Ureter (tissue), 1 donor: ENCODE measurements at regions not wholly inside any gene's neighbourhood (a gene's known extent, or its start where the extent isn't known, plus 50 kb on each side); places are given as distances from the start of the nearest gene placed in this dataset.
"Not testable (repeated sequence)": the region's sequence is repeated elsewhere in the genome, so short reads cannot be mapped to it uniquely, and the experiment has no call there.

Source experiments
- DNase-seq: peaks from one replicate; pipeline ENCODE4 v3.0.0-alpha.2; 2020; ENCODE audit warnings: low spot score
- donor health status: DM: yes; HTN: yes; CAD: no.

DNA sequence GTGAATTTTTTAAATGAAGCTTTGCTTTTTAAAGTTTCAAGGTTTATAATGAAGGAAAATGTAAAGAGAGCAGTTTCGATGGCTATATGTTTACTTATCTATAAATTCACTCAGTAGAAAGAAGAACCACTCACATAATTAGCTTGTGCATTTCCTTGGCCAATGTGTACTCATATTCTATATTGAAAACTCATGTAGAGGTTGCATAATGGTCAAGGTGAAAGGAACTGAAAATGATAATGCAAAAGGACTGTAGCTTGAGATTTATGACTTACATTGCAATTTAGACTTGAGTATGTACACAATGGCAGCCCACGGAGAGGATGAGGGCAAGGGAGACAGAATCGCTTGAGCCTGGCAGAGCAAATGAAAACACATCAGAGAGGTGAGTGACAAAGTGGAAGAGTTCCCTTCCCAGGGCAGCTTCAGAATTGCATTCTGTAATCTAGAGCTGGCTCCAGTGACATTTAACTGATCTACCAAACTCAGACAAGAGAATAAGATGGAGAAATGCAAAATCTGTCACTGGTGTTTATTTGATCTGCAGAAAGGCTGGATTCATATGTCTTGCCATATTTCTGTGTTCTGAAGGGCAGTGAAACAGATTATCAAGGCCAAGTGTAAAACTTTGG, 191.8 kb downstream of the TMEM200A start:
- no peak for DNase-seq

DNA sequence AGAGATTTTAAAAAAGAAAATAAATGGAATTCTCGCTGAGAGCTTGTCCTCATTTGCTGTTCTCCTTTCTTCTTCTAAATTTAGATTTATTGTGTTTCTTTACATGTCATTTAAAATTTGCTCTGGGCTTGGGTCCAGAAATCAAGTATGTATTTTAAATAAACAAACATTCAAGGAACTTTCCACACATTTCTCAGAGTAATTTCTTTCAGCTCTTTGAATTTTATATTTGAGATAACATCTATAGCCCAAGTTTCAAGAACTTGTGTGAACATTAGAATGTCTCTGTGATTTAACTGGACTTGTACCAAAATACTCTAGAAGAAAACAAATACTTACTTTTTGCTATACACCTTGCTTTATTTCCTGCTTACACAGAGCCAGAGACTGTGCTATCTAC, 192.3 kb downstream of the TMEM200A start:
- DNase-seq = no peak

DNA sequence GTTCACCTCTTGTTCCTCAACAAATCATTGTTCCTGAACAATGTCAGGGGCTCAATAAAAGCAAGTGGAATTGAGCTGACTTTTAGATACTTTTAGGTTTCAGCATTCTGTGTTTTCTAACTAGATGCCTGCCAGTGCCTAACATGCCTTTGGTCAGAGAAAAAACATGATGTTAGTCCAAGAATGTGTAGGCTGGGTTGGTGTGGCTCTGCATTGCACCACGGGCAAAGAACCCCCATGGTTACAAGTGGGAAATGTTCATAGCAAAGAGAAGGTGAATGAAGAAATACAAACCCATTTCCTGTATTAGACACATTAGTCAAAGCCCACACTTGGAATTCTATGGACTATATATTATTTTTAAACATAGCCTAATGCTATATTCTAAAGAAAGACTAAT, 193.3 kb downstream of the TMEM200A start:
- DNase-seq = no peak

DNA sequence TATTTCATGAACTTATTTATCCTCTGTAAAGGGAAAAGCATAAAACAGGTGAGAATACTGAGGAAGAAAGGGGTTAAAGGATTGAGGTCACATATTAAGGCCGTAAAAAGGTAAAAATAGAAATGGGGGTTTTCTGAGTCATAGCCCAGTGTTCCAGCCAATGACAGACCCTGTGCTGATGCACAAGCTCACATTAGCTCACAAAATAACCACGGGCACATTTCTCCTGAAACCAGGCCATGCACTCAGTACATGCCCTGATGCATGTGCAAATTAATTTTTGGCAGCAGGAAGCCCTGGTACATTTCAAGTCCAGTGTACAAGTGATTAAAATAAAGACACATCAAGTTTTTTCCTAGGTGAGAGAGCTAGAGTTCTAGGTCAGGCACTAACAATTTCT, 194.4 kb downstream of the TMEM200A start:
- no peak for DNase-seq

DNA sequence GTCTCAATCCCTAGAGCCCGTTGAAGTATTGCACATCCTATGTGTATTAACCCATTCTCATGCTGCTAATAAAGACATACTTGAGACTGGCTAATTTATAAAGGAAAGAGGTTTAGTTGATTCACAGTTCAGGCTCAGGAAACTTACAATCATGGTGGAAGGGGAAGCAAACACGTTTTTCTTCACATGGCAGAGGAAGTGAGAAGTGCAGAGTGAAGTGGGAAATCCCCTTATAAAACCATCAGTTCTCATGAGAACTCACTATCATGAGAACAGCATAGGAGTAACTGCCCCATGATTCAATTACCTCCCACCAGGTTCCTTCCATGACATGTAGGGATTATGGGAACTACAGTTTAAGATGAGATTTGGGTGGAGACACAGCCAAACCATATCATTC, 195.3 kb downstream of the TMEM200A start:
- DNase-seq = not testable (repeated sequence)

DNA sequence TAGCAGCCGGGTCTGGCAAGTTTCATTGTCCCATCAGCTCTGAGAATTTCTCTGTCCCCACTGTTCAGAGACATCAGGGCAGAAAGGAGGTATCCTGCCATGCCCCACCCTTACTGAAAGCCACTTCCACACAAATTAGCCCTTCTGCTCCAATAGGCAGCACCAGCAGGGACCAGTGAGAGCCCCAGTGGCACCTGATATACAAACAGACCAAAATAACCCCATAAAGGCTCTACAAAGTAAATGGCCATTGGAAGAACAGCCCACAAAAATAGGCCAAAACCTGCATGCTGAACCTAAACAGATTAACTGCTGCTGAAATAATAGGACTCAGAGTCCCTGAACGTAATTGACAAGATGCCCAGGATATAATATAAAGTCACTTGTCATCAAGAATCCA, 199.9 kb downstream of the TMEM200A start:
- no peak for DNase-seq

DNA sequence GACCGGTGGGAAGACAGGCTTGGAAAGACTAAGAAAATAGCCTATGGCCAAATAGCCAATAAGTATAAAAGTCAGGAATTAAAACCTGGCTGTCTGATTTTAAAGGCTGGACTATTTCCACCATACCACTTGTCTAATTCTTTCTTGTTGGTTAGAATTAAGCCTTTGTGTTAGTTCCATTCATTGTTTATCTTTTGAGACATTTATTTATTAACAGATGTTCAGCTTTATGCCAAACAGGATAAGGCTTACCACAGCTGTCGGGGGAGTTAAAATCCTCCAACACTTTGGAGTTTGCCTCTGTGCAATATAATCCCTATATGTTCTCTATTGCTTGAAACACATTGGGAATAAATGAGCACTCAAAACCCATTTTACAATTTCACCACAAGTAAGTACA, 208.3 kb downstream of the TMEM200A start:
- DNase-seq = no peak

DNA sequence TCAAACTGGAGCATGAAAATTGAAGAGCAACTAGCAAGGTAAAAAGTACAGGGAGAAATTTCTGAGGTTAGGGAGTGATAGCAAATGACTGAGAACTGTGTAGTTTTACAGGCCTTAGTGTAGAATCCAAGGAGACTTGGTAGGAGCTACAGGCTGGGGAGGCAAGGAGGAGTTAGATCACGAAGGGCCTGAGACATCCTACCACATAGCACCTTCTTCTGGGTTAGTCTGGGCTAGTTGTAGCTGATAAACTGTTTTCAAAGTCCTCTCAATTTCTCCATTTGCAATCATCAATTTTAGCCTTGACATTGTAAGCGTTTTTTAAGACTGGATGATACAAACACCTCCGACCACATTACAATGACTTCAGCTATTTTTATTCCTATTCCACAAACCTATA, 209.7 kb downstream of the TMEM200A start:
- no peak for DNase-seq

DNA sequence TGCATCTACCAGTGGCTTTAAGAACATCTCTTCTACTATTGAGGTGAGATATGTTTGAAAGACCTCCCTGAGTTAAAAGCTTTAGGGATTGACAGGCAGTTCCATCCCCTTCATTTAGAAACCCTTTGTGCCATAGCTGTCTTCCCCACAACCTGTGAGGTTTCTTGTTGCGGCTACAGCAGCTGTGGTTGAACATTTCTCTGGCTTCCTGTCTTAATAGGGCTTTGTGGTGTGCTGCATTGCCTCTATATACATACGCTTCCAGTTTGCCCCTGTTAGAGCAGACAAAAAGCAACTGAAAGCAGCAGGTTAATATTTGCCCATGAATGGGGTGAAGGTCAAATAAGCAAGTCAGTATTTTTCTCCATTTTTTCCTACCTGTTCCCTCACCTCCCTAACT, 210.2 kb downstream of the TMEM200A start:
- no peak for DNase-seq

DNA sequence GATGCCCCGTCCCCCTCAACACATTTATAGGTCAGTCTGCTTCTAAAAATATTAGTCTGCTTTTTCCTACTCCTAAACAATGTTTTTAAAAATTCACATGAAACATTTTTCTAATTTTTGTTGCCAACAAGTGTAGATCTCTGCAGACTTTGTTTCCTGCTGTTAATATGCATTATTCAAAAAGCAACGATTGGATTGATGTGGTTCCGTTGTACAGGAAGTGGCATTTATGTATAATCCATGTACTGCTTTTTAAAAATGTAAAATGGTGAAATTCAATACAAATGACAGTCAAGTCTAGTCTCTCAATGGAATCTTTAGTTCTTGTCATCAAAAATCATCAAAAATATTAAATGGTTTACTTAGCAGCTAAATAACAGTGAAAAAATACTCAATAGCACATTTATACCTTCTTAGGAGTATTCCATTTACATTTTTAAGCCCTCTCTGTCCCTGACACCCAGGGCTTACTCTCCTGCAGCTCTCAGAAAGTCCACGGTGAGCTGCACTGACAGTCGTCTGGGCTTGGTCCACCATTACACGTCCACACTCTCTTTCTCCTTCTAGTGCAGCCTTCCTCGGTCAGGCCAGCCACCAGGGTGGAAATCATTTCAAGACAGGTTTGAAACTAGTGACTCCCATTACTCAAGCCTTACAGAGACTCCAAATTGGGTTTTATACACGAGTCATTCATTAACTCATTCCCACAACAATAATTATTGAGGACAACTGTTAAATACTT, 211.5 kb downstream of the TMEM200A start:
- no peak for DNase-seq

DNA sequence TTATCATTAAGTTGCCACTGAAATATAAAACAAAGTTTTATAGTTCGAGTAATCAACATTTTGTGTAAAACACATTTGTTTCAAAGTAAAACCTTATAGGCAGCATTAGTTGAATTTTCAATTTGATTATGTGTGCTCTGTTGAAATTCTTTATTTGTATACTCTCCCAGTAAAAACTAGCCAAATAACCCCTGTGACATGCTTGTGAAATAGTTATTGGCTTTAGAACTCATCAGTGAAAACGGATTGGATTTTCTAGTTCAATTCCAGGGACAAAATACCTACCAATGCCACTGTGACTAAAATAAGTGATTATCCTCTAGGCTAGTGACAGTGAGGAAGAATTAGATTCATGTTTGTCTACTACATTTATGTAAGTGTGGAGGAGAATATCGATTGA, 212.9 kb downstream of the TMEM200A start:
- no peak for DNase-seq

DNA sequence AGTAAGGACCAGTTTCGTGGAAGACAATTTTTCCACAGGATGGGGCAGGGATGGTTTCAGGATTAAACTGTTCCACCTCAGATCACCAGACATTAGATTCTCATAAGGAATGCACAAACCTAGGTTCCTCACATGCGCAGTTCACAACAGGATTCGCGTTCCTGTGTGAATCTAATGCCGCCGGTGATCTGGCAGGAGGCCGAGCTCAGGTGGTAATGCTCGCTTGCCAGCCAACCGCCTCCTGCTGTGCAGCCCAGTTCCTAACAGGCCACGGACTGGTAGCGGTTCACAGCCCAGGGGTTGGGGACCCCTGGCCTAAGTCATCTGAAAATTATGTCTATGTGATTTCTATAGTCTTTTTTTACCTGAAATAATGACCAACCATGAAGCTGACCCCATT, 217.5 kb downstream of the TMEM200A start:
- DNase-seq = no peak

DNA sequence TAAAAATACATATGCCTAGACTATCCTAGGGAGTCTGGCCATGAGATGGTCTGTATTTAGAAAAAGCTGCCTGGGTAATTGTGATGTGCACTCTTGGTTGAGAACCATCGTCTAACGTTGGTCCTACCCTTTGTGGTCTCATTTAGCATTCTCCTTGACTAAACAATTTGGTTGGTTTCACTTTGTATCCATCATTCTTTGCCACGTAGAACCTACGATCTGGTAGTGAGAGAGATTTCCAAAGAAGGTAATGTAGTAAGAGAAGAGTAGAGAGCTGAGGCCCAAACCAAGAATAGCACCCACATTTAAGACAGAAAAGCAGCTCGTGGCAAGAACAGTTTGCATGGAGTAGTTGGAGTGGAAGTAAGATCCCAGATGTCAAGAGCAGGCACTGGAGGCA, 219.8 kb downstream of the TMEM200A start:
- no peak for DNase-seq

DNA sequence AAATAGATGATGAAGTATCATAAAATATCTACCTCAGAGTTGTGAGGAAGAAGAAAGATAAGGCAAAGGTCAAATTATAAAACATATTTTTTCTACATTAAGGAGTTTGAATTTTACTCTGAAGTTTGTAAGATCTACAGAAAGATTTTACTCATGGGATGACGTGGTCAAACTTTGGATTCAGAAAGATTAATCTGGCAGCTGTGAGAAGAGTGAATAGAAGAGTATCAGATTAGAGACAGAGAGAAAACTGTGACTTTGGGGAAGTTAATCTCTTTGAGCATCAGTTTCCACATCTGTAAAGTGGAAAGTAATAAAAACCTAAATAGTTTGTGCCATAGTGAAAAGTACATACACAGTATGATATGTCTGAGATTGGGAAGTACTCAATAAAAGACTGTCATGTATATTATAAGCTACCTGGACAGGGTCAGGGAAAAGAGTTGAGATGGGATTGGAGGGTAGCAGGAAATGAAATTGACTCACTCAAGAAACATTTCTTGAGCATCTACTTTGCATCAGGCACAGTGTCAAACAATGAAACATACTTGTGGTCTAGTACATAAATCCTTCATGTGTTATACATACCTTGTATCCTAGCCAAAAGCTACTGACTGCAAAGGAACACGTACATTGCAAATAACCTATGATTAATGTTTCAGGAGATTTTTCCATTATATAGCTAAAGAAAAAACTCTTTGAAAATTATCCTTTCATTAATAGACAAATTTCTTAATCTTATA, 222.1 kb downstream of the TMEM200A start:
- no peak for DNase-seq

DNA sequence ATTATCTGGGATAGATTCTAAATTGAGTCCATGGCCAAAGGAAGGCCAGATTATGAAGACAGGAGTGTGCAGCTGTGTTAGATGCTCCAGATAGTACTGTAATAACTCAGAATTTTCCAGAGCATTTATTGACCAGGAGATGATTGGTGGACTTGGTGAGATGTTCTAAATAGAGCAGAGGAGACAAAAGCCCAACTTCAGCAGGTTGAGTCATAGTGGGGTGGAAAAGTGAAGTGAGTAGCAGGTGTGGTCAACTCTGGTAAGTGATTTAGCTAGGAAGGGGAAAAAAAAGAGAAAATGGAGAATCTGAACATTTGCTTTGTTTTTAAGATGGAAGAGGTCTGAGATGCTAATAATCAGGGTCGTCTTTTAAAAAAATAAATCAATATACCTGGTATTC, 227.4 kb downstream of the TMEM200A start:
- DNase-seq = no peak

DNA sequence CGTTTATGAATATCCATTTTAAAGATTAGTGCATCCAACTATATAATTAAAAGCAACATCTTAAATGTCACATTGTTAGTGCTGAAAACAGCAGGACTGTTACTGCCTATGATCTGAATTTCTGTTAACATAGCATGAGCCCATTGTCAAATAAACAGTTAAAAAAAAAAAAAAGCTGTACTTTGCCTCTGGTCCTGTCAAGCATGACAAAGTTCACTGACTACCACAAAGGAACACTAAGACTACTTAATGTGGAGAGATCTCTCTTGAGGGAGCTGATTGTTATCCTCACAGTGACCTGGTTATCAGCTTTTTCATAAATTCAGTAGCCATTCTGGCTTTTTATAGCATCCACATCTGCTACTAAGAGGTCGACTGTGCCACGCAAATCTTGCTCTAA, 228.1 kb downstream of the TMEM200A start:
- DNase-seq = no peak

DNA sequence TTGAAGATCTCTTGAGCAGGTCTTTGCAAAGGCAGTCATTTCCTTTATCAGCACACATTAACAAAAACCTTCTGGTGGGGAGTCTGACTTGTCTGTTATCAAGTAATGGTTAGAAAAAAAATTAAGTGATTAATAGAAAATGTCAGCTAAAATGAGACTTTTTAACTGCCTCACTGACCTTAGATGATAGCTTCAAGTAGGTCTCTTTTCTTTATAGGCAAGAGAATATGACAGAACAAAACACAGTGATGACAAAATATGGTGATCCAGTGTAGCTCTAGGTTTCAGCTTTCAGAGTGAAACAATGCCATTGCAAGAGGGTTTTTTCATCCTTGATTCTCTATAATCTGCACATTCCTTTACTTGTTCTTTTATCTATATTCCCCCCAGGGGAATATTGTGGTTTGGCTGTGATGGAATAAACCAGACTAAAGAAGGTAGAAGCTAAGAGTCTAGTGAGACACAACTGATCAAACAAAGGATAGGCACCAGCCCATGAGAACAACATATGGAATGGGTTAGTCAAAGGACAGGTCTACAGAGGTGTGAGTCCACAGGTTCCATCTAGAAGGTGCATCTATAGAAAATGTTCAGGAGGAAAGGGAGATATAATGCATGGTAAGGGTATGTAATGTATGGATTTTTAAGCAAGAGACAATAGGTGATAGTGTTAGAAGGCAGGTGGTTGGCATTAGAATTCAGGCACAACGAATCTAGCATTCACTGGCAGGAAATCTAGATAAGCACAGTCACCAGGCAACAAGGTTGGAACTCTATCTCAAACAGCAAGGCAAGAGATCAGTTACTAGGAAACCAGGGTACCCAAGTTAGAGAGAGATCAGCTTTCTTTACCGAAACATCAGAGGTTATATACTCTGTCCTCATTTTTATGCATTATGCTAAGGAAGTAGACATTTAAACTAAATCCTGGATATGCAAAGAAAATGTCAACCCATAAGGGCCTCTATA, 228.9 kb upstream of the SMLR1 start:
- DNase-seq = no peak

DNA sequence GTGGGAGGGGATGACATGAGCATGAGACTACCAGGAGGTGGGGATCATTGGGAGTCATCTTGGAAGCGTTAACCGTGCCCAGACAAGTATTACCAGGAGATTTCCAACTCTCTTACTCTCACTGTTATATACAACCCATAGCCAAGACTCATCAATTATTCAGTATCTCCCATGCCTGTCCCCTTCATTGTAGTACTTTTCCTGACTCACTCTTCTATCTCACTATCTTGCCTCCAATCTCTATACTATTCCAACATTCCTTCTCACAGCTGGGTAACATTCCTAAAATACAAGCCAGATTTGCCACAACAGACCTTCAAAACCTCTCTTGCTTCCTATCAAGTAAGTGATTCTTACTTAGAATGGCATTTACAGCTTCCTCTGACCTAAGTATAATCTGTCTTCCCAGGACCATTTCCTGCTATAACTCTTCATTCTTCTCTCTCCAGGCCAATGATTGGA, 226.3 kb upstream of the SMLR1 start:
- DNase-seq = no peak

DNA sequence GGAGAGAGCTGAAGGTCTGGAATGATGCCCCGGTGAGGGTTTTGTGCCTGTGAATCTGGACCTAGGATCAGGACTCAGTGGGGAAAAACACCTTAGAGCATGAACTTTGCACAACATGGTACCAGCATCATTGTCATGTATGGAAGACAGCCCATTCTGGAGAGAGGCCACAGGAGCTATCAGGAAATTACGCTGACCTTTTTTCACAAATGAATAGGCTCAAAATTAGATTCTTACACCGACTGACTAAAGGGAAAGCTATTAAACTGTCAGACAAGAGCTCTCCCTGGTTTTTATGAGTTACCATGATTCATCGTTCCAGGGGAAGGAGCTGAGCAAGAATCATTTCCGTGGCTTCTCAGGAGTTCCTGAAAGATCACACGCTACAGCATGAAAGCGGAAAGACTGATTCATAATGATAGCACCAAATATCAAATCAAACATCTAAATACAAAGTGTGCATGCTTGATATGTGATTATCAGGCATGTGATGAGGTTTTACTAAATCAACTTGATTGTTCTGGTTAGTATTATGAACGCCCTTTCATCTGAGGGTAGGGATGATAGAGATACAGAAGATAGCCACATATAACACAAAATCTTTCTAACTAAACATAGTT, 224.9 kb upstream of the SMLR1 start:
- DNase-seq = no peak

DNA sequence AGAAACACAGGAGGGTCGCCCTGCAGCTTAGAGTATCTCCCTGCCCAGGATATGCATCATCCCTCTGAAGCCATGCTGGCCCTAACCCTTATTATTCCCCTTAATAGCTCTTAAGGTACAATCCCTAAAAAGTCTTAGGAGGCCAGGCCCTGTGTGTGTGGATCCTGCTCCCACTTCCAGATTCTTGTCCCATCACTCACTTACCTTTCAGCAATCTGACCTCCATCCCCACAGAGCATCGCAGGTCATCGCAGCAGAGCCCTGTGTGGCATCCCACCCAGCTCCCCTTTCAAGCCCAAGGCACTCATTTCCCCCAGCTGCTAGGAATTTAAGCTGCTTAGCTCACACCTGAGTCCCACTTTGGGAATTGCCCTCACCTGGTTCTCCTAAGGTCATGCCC, 223.8 kb upstream of the SMLR1 start:
- DNase-seq = no peak

DNA sequence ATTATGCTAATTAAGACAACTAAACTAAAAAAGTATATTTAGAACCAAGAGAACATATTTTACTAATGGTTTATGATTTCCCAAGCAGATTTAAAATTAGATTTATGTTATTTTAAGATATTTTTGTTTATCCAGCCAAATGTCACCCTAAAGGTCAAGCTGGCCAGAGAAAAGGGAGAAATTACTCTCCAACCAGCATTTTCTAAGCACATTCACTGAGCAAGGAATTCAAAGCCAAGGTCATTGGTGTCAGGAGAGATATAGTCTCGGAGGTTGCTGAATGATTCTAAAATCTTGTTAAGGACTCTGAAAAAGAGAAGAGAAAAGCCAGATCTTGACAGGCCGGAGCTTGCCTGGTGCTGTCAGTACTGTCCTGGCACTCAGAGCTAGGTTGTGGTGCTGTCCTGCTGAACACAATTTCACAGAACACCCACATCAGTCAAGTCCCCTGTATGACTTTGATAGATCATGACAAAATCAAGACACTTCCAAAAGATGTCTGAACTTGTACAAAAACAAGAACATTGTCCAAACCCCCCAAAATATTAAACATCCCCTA, 222.3 kb upstream of the SMLR1 start:
- no peak for DNase-seq
